HG03520 (cell line): ENCODE measurements at regions not wholly inside any gene's neighbourhood (a gene's known extent, or its start where the extent isn't known, plus 50 kb on each side); places are given as distances from the start of the nearest gene placed in this dataset.

Experiments
- ATAC-seq: cut with Tn5 transposase; IDR thresholded peaks from one replicate; pipeline ENCODE4 v1.9.1; 2021; ENCODE audit warnings: mild to moderate bottlenecking, moderate library complexity; ENCODE audit not compliant: unreplicated experiment

GRCh38 chr4:184529283-184529682 is 54.9 kb upstream of the IRF2 start:
- no peak for ATAC-seq

- no peak for ATAC-seq
Observed at GRCh38 chr4:184528713-184529112, 54.4 kb upstream of the IRF2 start.

GRCh38 chr4:184528051-184528450 is 53.7 kb upstream of the IRF2 start:
- no peak for ATAC-seq

DNA sequence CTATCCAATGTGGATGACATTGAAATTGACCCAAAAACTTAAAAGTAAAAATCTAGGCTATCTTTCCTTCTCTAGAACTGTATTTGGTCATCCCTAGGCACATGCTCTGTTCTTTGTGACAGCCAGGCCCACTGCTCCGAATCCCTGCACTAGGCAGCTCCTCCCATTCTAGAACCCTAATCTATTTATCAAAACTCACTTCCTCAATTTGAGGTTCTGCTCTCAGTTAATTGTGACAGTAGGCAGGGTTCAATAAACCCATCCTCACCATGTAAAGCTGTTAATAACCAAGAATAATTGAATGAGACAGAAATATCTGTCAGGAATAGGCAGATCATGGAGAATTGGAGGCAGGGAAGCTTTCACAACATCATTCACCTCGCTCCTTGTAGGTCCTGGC is 51.9 kb upstream of the IRF2 start:
- no peak for ATAC-seq
